ENCODE measurements at regions not wholly inside any gene's neighbourhood (a gene's known extent, or its start where the extent isn't known, plus 50 kb on each side); places are given as distances from the start of the nearest gene placed in this dataset.

DNA sequence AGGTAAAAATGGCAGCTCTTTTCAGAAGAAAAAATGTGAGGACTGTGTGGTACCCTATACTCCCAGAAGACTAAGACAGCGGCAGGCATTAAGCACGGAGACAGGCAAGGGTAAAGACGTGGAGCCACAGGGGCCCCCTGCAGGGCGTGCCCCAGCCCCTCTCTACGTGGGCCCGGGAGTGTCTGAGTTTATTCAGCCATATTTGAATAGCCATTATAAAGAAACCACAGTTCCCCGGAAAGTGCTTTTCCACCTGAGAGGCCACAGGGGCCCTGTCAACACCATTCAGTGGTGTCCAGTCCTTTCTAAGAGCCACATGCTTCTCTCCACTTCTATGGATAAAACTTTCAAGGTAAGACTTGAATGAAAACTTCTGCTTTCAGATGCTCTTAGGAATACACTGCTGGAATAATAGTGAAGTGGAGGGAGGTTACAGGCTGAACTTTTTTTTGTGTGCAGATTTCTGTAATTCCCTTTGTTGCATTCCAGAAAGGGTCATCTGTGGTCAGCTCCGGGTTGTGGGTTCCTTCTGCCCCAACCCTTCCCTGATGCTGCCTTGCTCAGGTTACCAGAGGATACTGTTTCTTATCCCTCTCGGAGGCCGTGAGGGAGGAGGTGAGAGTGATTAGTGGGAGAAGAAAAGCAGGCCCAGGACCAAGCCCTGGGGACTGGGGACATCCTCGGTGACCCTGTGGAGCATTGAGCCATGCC, 58.4 kb downstream of the SLC25A47 start:
- Histone ChIP-seq H3K79me2 (ENCODE audit: insufficient read depth, low read depth) (no peaks in the 10 kb centered on the region), H3K9ac (no peak overlapping the region), H4K20me1 (ENCODE audit: insufficient read depth) (no peaks in the 10 kb centered on the region), H3K4me2 (no peak overlapping the region), H3K36me3 (ENCODE audit: insufficient read depth) (no peaks in the 10 kb centered on the region), H3K4me3 (IDR thresholded peaks at IDR 0.05; ENCODE audit: insufficient read depth, low read depth, low read length) (no peak overlapping the region), H3K4me1 (ENCODE audit: low read depth, poor library complexity, severe bottlenecking) (peaks cover 9% of the 10 kb centered on the region), H3K27me3 (ENCODE audit: insufficient read depth, low read depth) (no peaks in the 10 kb centered on the region), H2AFZ (ENCODE audit: low read depth) (no peak overlapping the region), H3K27ac (no peak overlapping the region)
- no peak for TF ChIP-seq CTCF (conservative IDR thresholded peaks at IDR 0.05; ENCODE audit: low read depth, low read length)

GRCh38 chr14:100382106-100382455, 58.9 kb downstream of the SLC25A47 start:
- H3K4me2 ChIP-seq: no peak overlapping the region
- H2AFZ ChIP-seq (ENCODE audit: low read depth): no peak overlapping the region
- no peak for TF ChIP-seq CTCF (conservative IDR thresholded peaks at IDR 0.05; ENCODE audit: low read depth, low read length)
- H3K27me3 ChIP-seq (ENCODE audit: insufficient read depth, low read depth): no peaks in the 10 kb centered on the region
- H3K4me1 ChIP-seq (ENCODE audit: low read depth, poor library complexity, severe bottlenecking): peaks cover 9% of the 10 kb centered on the region
- H3K9ac ChIP-seq: no peak overlapping the region
- H4K20me1 ChIP-seq (ENCODE audit: insufficient read depth): no peaks in the 10 kb centered on the region
- no peak overlapping the region for H3K27ac ChIP-seq
- H3K4me3 ChIP-seq (IDR thresholded peaks at IDR 0.05; ENCODE audit: insufficient read depth, low read depth, low read length): no peak overlapping the region
- no peaks in the 10 kb centered on the region for H3K79me2 ChIP-seq (ENCODE audit: insufficient read depth, low read depth)
- H3K36me3 ChIP-seq (ENCODE audit: insufficient read depth): no peaks in the 10 kb centered on the region

DNA sequence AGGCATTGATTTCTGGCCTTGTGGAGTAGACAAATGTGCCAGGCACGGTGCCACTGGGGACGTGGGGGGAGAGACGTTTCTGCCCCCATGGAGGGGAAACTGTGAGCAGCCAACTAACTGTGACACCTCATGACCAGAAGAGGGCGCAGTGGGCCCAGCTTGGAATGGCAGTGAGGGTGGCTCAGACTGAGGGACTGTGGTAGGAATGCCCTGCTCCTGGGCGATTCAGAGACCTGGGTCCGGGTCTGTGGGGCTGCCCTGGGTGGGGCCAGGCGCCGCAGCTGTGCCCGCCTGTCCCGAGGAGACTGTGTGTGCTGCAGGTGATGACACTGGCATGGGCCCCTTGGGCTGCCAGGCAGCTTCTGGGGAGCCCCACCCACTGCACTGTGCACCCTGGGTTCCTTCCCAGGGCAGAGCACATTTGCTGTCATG, 60.6 kb downstream of the SLC25A47 start:
- Histone ChIP-seq H3K4me3 (IDR thresholded peaks at IDR 0.05; ENCODE audit: insufficient read depth, low read depth, low read length) (no peak overlapping the region), H4K20me1 (ENCODE audit: insufficient read depth) (no peaks in the 10 kb centered on the region), H3K27me3 (ENCODE audit: insufficient read depth, low read depth) (no peaks in the 10 kb centered on the region), H3K27ac (no peak overlapping the region), H3K4me2 (0 out of 2 replicates have a peak overlapping the region, but pooled peaks have one; percentile 21), H3K36me3 (ENCODE audit: insufficient read depth) (no peaks in the 10 kb centered on the region), H2AFZ (ENCODE audit: low read depth) (no peak overlapping the region), H3K79me2 (ENCODE audit: insufficient read depth, low read depth) (no peaks in the 10 kb centered on the region), H3K4me1 (ENCODE audit: low read depth, poor library complexity, severe bottlenecking) (peaks cover 3% of the 10 kb centered on the region), H3K9ac (no peak overlapping the region)
- TF ChIP-seq CTCF (conservative IDR thresholded peaks at IDR 0.05; ENCODE audit: low read depth, low read length): peak; percentile 84

GRCh38 chr14:100384277-100384676, 61.1 kb downstream of the SLC25A47 start:
- Histone ChIP-seq H3K79me2 (ENCODE audit: insufficient read depth, low read depth) (no peaks in the 10 kb centered on the region), H3K4me2 (no peak overlapping the region), H3K27ac (no peak overlapping the region), H3K4me1 (ENCODE audit: low read depth, poor library complexity, severe bottlenecking) (peaks cover 3% of the 10 kb centered on the region), H3K36me3 (ENCODE audit: insufficient read depth) (no peaks in the 10 kb centered on the region), H3K27me3 (ENCODE audit: insufficient read depth, low read depth) (no peaks in the 10 kb centered on the region), H3K9ac (no peak overlapping the region), H2AFZ (ENCODE audit: low read depth) (no peak overlapping the region), H3K4me3 (IDR thresholded peaks at IDR 0.05; ENCODE audit: insufficient read depth, low read depth, low read length) (no peak overlapping the region), H4K20me1 (ENCODE audit: insufficient read depth) (no peaks in the 10 kb centered on the region)
- no peak for TF ChIP-seq CTCF (conservative IDR thresholded peaks at IDR 0.05; ENCODE audit: low read depth, low read length)

Measured in KMS-11 (cell line).